Fibroblast of the aortic adventitia (primary cell): ENCODE measurements at regions not wholly inside any gene's neighbourhood (a gene's known extent, or its start where the extent isn't known, plus 50 kb on each side); places are given as distances from the start of the nearest gene placed in this dataset.

Experiments used
- DNase-seq: peaks from one replicate; pipeline ENCODE4 v3.0.0-alpha.2; 2010; ENCODE audit warnings: low read depth
- H3K4me3 ChIP-seq: 2 replicates; pipeline ENCODE4 v1.5.1; 2011; ENCODE audit warnings: low read depth, mild to moderate bottlenecking, control low read depth, low read length, moderate library complexity
- CTCF ChIP-seq: IDR thresholded peaks from 2 replicates; pipeline ENCODE4 v1.5.1; 2011; ENCODE audit warnings: mild to moderate bottlenecking, low read length, control low read depth, inconsistent platforms; ENCODE audit not compliant: insufficient read depth

- H3K4me3 ChIP-seq: no peak overlapping the region
- DNase-seq: no peak
- no peak for TF ChIP-seq CTCF
Observed at GRCh38 chr5:91885291-91886265, 502.5 kb upstream of the ARRDC3 start.

GRCh38 chr5:91884036-91884435 lies 500.9 kb upstream of the ARRDC3 start:
- TF ChIP-seq CTCF: no peak
- DNase-seq: no peak
- no peak overlapping the region for H3K4me3 ChIP-seq

- TF ChIP-seq CTCF: no peak
- no peak overlapping the region for H3K4me3 ChIP-seq
- no peak for DNase-seq
Observed at GRCh38 chr5:91875196-91875779, 492.2 kb upstream of the ARRDC3 start.

- no peak for DNase-seq
- TF ChIP-seq CTCF: no peak
- H3K4me3 ChIP-seq: no peak overlapping the region
Observed at GRCh38 chr5:91867799-91868198, 484.7 kb upstream of the ARRDC3 start.

GRCh38 chr5:91865915-91866314 lies 482.8 kb upstream of the ARRDC3 start:
- no peak for TF ChIP-seq CTCF
- no peak for DNase-seq
- no peak overlapping the region for H3K4me3 ChIP-seq

- TF ChIP-seq CTCF: no peak
- H3K4me3 ChIP-seq: no peak overlapping the region
- DNase-seq: no peak
Observed at GRCh38 chr5:91864962-91865361, 481.8 kb upstream of the ARRDC3 start.
